GM18508 (cell line): ENCODE measurements at regions not wholly inside any gene's neighbourhood (a gene's known extent, or its start where the extent isn't known, plus 50 kb on each side); places are given as distances from the start of the nearest gene placed in this dataset.

Source experiments
- ATAC-seq: cut with Tn5 transposase; IDR thresholded peaks from one replicate; pipeline ENCODE4 v1.9.1; 2021; ENCODE audit warnings: moderate number of reproducible peaks; ENCODE audit not compliant: insufficient read depth, unreplicated experiment

DNA sequence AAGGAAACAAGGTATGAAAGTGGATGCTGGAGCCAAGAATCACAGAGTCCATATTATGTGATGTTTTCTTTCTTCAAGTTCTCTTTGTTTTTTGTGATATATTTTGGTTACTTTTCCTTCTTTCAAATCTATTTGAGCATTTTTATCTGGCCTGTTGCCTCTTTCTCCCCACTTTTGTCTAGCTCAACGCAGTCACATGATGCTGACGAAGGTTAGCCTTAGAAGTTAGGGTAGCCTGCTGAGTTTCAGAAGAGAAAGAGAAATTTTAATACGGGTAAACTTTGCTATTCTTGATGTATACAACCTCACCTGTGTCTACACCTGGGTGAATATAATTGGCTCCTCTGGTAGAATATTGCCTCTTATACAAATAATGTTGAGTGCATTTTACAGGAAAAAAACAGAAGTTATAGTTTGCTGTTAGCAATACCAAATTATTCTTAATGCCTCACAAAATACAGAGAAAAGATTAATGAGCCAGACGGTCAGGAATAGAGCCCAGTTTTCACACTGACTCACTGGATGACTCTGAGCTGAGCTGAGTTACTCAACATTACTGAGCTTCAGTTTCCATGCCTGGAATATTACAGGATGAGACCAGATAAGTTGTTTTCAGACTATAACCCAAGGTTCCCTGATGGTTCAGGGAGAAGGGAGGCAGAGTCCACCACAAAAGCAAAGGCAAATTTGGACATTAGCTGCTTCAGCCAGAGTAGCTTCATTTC, 161.6 kb upstream of the BDNF start:
- no peak for ATAC-seq

DNA sequence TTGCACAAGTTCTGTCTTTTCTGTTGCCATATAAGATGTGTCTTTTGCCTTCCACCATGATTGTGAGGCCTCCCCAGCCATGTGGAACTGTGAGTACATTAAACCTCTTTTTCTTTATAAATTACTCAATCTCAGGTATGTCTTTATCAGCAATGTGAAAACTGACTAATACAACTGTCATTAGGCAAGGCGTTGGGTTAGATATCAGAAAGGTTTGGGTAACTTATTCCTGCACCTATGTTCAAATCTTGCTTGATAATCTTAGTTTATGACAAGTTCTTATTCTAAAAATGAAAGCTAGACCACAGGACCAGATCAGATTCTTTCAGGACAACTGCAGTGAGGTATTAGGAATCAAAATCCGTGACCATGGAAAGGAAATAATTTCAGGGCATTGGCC, 160.6 kb upstream of the BDNF start:
- no peak for ATAC-seq

DNA sequence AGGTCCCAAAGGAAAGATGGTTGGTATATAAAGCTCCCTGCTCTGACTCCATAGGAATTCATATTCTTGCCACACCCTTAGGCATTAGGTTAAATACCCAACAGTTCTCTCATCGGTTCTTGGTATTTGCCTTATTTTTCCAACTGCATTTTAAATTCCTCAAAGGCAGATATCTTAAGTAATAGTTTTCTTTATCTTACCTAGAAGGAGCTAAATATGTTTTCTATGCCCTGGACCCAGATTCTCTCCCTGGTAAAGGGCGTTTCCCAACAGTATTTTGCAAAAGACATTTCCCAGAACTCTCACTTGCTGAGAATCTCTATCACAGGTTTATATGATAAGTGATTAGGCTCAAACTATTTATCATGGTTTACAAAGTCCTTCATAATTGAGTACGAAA, 158.6 kb upstream of the BDNF start:
- no peak for ATAC-seq

DNA sequence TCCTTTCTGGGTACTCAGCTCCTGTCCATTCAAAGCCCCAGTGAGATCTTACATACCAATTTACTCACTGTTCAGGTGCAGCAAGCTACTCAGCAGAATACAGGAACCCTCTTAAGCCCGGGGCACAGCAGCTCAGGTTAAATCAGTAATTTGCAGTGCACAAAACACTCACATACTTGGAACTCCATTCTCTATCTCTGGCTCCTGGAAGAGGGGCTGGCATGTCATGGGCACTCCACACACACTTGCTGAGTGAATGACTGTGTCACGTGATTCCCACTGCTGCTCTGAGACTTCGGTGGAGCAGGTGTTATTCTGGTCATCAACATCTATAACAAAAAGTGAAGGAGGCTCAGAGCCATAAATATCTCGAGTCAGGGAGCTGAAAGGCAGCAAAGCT, 157.3 kb upstream of the BDNF start:
- ATAC-seq, result no peak

DNA sequence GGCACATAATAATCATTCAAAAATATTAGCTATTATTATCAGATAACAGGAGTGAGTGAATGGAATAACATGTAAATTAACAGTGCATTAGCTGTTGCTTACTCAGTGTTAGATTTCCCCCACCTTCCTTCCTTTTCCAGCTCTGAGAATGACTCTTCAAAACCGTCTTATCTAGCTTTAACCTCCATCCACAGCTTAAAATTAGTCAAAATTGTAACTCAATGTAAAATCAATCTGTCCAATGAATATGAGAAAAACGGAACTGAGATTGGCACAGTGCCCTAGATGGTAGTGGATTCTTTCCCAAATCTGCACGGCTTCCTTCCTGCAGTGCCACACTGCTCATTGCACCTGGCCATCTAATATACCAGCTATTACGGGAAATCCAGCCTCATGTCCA, 156.8 kb upstream of the BDNF start:
- ATAC-seq, result no peak

DNA sequence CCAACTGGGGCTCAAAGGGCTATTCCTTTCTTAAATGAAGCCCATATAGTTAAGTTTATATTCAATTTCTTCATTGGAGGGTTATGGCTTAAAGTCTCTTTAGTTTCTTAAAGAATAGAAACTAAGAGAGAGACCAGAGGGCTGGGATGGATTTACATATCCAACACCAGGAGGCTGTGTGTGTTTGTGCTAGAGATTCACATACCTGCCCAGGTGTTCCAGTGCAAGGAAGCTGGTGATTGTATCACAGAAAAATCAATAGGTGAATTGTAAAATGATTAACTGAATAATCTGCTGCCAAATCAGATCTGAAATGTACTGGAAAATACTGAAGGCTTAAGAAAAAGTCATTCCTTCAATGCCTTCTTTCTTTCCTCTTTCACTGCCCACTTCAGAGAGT, 148.2 kb upstream of the BDNF start:
- ATAC-seq, result no peak

DNA sequence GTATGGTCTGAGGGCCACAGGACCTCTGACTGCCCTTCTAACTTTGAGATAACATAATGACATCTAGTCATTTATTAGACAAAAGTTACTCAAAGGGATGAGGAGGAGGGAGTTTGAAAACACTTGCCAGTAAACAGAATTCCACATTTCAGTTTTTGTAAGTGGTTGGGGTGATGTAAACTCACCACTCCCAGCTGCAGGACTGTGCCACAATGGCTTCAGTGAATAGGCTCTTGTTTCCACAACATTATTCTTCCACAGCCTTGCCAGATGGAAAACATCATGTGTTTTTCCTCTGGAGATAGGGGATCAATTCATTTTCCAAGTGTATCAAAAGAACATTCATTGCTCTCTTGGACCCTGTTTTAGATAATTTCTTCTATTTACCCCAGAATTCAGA, 147.2 kb upstream of the BDNF start:
- no peak for ATAC-seq

DNA sequence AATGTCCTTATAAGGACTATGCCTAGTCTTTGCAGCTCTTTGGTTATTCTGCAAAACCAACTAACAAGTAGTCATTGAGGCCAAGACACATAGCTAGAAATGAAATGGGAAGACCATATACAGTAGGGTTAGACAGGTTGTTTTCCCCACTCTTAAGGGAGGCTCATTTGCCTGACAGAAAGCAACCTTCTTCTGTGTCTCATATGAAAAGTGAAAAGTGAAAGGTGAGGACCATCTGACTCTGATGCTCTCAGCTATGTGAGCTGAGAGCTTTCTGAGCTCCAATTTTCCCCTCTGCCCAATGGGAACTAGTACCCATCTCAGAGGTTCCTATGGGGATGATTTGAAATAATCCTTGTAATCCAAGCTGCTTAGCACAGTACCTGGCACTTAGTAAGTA, 142.0 kb upstream of the BDNF start:
- ATAC-seq, result no peak

DNA sequence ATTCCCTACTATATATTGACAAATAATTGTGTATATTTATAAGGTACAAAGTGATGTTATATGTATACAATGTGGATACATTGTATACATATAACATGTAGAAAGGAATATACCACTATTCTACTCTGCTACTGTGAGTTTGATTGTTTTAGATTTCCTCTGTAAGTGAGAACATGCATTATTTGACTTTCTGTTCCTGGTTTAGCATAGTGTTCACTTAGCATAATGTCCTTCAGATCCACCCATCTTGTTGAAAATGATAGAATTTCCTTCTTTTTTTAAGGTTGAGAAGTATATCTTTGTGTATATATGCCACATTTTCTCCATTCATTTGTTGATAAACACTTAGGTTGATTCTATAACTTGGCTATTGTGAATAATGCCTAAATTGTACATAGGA, 140.8 kb upstream of the BDNF start:
- no peak for ATAC-seq

DNA sequence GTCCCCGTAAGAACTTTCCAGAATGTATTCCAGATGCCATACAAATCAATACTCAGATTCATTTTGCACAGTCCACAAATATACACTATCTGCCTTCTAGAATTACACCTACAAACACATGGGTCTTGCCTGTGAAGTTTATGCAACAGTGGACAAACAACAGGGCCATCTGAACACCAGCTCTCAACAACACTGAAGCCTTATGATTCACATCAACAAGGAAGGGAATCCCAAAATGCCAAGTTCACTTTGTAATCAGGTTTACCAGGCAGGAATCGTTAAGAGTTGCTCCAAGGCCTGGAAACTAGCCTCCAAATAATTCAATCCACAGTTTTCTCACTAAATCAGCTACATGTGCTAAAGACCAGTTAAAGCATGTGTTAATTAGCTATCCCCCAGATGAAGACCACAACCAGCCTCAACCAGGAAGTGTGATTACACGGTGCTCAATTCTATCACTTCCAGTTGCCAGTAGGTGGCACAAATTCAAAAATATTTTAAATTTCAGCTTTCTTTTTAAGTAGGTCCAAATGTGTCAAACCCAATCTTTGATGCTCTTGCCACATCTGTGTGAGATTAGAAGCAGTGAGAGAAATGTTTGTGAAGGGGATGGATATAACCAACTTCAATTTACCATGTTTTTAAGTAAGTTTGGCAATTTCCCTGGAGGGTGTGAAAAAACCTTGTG, 139.1 kb upstream of the BDNF start:
- no peak for ATAC-seq

DNA sequence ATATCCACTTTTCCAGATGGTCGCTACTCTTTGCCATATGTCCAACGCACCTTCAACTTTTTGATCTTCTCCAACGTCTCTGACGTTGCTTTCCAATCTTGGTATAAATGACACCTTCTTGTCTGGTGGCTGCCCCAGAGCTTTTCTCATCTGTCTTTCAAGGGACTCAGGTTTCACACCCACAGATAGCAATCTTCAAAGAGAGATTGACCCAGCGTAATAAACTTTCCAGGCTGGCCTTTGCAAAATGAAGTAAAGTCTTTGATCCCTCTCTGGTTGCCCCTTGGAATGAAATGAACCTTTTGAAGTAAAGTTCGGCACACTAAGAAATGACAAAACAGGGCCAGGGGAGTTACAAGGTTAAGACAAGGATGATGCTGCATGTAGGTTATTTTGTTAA, 138.4 kb upstream of the BDNF start:
- no peak for ATAC-seq

DNA sequence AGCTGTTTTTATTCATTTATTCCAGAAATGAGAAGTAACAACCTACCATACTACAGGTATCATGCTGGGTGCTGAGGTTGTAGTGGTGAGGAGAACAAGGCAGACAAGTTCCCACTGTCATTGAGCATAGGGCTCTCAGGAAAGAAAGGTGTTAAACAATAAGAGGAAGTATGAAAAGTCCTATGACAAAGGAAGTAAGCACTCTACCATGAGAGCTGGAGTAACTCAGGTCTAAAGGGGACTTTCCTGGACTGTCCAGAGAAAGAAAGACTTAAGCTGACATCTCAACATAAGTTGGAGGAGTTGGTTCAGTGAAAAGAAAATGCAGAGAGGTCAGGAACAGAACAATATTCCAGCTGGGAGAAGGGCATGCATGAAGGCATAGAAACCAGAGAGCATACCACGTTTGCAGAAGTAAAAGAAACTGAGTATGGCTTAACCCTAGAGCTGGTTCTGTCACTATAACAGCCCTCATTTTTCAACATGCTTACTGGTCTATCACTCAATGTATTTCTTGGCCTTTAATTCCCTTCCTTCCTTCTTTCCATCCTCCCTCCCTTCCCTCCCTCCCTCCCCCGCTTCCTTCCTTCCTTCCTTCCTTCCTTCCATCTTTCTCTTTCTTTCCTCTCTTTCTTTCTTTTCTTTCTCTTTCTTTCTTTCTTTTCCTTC, 137.8 kb upstream of the BDNF start:
- peak; percentile 93 for ATAC-seq

DNA sequence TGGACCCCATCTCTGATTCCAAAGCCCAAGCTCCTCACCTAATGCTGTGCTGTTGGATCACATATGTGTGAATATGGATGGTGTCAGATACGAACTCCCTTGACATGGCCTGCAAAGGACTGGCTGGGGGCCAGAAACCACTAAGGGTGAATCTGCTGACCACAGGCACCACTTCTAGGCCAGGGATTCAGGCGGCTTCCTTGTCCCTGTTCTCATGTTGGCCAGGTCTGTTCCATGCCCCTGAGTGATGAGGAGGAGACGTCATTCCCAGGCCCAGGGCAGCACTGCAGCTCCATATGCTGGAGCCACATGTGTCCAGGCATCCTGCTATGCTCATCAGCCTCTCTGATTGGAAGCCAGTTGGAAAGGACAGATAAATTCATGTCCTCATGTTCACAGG, 130.0 kb upstream of the BDNF start:
- no peak for ATAC-seq

DNA sequence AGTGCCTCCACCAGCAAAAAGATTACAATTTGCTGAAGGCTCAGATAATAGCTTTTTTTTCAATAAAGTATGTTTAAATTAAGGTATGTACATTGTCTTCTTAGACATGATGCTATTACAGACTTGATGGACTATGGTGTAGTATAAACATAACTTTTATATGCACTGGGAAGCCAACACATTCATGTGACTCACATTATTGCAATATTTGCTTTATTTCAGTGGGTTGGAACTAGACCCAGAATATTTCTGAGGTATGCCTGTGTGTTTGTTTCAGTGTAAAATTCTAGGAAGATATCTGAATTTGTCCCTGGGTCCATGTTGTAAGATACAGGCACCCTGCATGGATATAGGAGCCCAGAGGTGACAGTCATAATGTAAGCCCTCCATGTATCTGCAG, 120.0 kb upstream of the BDNF start:
- ATAC-seq, result no peak

DNA sequence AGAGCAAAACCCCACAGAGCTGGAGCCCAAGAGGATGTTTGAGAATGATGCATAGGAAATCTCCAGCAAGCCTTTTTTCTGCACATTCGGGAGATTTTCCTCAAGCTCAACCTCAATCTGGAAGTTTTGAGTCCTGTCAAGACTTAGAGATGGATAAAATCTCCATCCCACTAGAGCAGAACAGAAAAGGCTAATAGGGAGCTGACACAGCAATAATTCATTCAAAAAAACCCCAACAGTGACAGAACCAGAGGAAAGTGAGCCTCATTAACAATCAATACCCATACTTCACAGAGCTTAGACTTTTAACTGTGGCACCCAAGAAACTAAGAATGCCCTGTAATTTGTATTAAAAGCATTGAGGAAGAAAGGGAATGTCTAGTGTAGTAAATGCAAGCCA, 115.9 kb upstream of the BDNF start:
- ATAC-seq, result no peak

DNA sequence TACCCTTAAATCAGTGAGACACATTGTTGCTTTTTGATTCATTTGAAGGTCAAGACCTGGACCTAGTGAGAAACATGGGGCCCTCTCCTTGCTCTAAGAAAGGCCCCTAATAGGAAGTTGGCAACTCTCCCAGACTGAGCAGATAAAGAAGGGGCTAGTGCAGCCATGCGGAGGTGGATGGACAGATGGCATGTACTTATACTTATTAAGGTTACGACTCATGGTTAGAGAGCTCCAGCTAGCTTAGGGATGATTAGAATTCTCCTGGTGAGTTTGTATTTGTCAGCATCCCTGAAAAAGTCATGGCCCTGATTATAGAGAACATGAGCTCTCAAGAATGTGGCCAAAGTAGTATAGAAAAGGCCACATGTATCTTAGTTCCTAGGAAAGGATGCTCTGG, 112.1 kb upstream of the BDNF start:
- no peak for ATAC-seq

DNA sequence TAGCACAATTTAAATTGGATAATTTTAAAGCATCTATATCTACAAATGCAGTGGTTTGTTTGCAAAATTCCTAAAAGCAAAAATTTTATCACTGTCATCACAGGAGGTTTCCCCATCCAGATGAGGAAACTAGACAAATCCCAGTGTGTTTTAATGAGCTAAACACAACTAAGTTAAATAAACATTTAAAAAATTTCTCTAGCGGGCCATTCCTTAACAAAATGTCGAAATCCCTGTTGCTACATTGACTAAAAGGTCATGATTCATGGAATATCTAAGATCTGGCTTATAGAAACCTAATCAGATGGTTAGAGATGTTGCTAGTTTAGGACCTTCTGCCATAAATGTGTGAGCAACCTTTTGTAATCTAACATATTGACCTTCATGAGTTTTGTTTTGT, 107.3 kb upstream of the BDNF start:
- ATAC-seq, result no peak

DNA sequence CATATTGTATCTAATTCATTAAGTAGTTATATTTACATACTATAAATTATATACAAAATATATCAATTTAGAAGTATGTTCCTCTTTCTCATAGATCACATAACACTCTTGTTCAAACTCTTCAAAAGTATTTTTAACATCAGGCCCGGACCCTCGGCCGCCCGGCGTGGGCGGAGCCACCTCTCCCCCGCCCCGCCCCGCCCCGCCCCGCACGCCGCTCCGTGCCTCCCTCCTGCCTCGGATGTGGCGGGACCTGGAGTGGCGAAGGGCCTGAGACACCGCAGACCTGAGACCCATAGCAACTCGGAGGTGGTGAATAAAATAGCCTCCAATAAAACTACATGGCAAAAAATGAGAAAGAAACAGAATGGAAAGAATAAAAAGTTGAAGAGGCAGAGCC, 105.9 kb upstream of the BDNF start:
- ATAC-seq, result no peak

DNA sequence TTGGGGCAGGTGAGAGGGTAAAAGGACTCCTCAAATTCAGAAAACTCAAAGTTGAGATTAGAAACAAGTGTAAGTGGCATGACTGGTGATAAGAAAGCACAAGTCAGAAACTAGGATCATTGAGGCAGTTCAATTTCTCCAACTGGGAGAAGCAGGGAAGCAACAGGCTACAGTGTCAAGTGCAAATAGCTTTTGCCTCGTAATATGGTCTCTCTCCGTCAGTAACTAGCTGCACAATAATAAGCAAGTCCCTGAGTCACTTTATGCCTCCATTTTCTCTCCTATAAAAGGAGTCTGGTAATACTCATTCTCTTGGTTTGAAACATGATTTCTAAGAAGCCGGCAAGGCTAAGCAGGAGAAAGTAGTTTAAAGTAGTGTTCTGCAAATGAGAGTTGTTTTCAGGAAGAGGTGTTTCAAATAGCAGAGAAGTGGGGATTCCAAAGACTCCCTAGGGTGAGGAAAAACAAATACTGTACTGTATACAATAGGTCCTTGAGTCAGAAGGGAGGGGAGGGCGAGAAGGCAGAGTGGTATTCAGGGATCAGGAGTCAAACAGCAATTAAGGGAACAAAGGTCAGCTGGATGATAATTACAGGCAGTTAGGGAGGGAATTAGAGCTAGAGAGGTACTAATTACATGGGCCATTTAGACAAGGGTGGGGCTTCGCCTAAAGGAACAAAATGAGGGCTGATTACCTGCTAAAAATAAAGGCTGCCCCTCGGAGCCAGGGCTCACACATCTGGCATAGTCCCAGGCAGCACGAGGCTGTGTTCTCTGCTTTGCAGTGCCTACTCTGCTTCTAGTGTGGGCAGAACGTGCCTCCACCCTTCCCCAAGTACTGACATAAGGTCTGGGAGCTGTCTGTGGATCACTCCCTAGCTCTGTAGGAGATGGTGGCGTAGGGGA, 96.0 kb upstream of the BDNF start:
- ATAC-seq, result no peak

DNA sequence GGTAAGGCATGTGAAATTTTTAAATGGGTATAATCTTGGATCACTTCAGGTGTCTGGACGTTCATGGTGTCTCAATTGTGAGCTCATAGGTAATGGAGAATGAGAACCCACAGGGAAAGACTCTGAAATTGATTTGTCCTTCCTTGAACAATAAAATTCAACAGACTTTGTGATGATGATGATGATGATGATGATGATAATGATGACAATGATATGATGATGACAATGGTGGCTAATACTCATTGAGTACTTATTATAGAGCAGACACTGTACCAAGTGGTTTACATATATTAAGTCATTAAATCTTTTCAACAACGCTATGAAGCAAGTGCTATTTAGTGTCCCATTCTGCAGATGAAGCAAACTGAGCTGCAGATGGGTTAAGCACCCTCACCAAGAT, 86.6 kb upstream of the BDNF start:
- no peak for ATAC-seq

DNA sequence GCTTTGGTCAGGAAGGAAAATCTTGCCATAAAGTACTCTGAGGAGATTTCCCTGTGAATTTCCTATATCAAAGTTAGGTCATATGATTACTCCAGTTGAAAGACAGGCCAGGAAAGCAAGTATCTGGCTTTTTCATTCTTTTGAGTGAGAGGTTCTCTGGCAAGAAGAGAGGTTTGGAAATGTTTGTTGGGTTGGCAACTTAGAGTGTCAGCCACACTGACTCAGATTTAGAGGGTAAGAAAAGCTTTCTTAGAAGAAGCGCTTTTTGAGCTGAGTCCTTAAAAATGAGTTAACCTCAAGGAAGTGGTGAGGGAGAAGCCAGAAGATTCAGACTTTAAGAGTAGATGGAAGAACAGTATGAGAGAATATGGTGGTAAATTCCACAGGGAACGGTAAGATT, 86.1 kb upstream of the BDNF start:
- no peak for ATAC-seq
